GM12874 (cell line): ENCODE measurements at regions not wholly inside any gene's neighbourhood (a gene's known extent, or its start where the extent isn't known, plus 50 kb on each side); places are given as distances from the start of the nearest gene placed in this dataset.

ENCODE experiments used
- TF ChIP-seq, protein P1 (sequence below): IDR thresholded peaks from 2 replicates; pipeline ENCODE4 v1.5.1; 2011; ENCODE audit warnings: low read depth, mild to moderate bottlenecking, control low read depth, low read length, moderate library complexity; ENCODE audit not compliant: insufficient read depth

DNA sequence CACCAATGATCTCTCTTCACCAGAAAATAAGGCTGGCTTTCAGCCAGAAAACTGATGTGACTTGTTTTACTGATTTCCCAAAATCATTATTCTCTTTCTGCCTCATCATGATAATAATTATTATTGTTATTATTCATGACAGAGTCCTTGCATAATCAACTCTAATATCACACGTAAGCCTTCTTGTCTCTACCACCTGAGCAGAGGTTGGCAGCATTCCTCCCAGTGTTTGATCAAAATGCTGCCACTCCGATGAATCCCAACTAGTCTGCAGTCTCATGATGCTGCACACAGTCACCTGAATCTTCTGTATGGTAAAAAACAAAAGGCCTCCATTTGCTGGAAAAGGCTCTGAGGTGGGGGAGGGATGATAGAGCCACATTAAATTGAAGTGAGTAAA, 105.7 kb upstream of the PLEKHG7 start:
- TF ChIP-seq, protein P1, sequence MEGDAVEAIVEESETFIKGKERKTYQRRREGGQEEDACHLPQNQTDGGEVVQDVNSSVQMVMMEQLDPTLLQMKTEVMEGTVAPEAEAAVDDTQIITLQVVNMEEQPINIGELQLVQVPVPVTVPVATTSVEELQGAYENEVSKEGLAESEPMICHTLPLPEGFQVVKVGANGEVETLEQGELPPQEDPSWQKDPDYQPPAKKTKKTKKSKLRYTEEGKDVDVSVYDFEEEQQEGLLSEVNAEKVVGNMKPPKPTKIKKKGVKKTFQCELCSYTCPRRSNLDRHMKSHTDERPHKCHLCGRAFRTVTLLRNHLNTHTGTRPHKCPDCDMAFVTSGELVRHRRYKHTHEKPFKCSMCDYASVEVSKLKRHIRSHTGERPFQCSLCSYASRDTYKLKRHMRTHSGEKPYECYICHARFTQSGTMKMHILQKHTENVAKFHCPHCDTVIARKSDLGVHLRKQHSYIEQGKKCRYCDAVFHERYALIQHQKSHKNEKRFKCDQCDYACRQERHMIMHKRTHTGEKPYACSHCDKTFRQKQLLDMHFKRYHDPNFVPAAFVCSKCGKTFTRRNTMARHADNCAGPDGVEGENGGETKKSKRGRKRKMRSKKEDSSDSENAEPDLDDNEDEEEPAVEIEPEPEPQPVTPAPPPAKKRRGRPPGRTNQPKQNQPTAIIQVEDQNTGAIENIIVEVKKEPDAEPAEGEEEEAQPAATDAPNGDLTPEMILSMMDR: no peak

- TF ChIP-seq, protein P1: no peak
Observed at GRCh38 chr12:92596383-92596782, 106.4 kb upstream of the PLEKHG7 start.

DNA sequence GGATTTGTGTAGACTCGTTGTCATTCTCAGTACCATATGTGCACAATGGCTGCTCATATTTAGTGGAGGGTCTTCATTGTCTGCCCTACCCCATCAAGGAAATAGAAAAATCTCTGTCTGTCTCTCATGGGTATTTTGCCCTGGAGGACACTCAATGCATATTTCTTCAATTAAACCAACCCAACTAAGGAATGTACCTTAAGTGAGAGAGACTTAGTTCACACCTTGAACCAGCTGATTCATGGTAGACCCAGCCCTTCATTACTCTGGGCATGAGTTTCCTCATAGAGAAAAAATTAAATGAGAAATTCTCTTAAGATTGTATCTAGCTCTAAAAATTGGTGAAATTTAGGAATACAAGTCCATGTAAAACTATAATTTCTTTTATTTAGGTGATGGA, 107.1 kb upstream of the PLEKHG7 start:
- TF ChIP-seq, protein P1: no peak

DNA sequence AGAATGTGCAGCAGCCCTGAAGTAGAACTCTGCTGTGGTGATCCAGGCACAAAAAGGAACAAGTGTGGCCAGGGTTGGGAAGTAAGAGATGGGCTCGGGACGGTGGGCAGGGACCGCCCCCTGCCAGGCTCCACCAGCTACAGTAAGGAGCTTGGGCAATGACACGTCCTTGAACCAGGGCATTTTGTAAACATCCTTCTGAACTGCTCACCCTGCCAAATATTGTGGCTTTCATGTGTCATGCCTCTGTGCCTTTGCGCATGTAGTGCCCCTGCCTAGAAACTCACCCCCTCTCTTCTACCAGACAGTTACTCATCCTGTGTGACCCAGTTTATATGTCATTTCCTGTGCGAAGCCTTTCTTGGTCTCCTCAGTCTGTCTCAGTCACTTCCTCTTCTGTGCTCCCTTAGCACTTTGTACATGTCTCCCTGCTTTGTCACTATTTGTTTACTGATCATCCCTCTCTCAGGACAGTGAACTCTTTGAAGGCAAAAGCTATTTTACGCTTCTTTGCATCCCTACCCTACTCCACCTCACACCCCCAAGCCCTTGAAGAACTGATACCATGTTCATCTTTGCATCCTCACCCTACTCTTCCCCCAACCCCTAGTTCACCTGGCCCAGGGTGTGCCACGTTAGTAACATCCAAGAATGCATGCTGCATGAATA, 108.9 kb upstream of the PLEKHG7 start:
- TF ChIP-seq, protein P1: no peak

GRCh38 chr12:92585115-92585727, 117.6 kb upstream of the PLEKHG7 start:
- TF ChIP-seq, protein P1: no peak

GRCh38 chr12:92583910-92584309, 118.9 kb upstream of the PLEKHG7 start:
- TF ChIP-seq, protein P1: no peak

GRCh38 chr12:92582893-92583292, 119.9 kb upstream of the PLEKHG7 start:
- TF ChIP-seq, protein P1: no peak
